WTC11 (cell line): ENCODE measurements at regions not wholly inside any gene's neighbourhood (a gene's known extent, or its start where the extent isn't known, plus 50 kb on each side); places are given as distances from the start of the nearest gene placed in this dataset.

Source experiments
- ATAC-seq: fragments of 200-7000 bp; cut with Tn5 transposase; 2 replicates; pipeline ENCODE4 v1.10.0; 2021; ENCODE audit warnings: mild to moderate bottlenecking, moderate library complexity
- CTCF ChIA-PET: fragments of 300-600 bp; sonication (Branson Sonifier 250); formaldehyde crosslinking; loops from one replicate; lab custom pipeline; 2021; ENCODE audit warnings: antibody characterized with exemption; lab: Charles Lee
- POLR2A ChIA-PET: fragments of 350-600 bp; sonication (Branson Sonifier 250); formaldehyde crosslinking; loops from one replicate; lab custom pipeline; 2021; ENCODE audit warnings: antibody characterized with exemption; lab: Charles Lee
- DNase-seq: peaks from one replicate; pipeline ENCODE4 v3.0.0; 2021; ENCODE audit warnings: low spot score
- H3K27ac Mint-ChIP-seq: 2 replicates; pipeline ENCODE4 v1.8.0; 2021; ENCODE audit warnings: mixed read lengths
- H3K27me3 Mint-ChIP-seq: 2 replicates; pipeline ENCODE4 v1.8.0; 2021; ENCODE audit warnings: low read depth, mild to moderate bottlenecking, moderate library complexity, mixed read lengths
- H3K36me3 Mint-ChIP-seq: 2 replicates; pipeline ENCODE4 v1.8.0; 2021; ENCODE audit warnings: mixed read lengths
- H3K4me1 Mint-ChIP-seq: 2 replicates; pipeline ENCODE4 v1.8.0; 2022; ENCODE audit warnings: mixed read lengths
- H3K4me3 Mint-ChIP-seq: 2 replicates; pipeline ENCODE4 v1.8.0; 2021; ENCODE audit warnings: mild to moderate bottlenecking, moderate library complexity, mixed read lengths
- H3K9me3 Mint-ChIP-seq: 2 replicates; pipeline ENCODE4 v1.8.0; 2021; ENCODE audit warnings: mixed read lengths
- FOXJ3 ChIP-seq: sonication (generic); formaldehyde crosslinking; IDR thresholded peaks from 2 replicates; pipeline ENCODE4 v1.9.0; 2021; ENCODE audit warnings: missing genetic modification reagents, mild to moderate bottlenecking, borderline replicate concordance
- KAT7 ChIP-seq: sonication (generic); formaldehyde crosslinking; IDR thresholded peaks from 2 replicates; pipeline ENCODE4 v1.8.1; 2023; ENCODE audit warnings: missing genetic modification reagents, mild to moderate bottlenecking, borderline replicate concordance
- MXD4 ChIP-seq: fragments of 250-450 bp; sonication (Bioruptor Pico); IDR thresholded peaks from 2 replicates; pipeline ENCODE4 v1.8.0; 2021; ENCODE audit warnings: mild to moderate bottlenecking, moderate library complexity, borderline replicate concordance
- NFE2L1 ChIP-seq: sonication (generic); formaldehyde crosslinking; IDR thresholded peaks from 2 replicates; pipeline ENCODE4 v1.8.1; 2023; ENCODE audit warnings: missing genetic modification reagents
- PRRX2 ChIP-seq: fragments of 250-450 bp; sonication (Bioruptor Pico); IDR thresholded peaks from 2 replicates; pipeline ENCODE4 v1.8.0; 2021; ENCODE audit warnings: mild to moderate bottlenecking
- RELA ChIP-seq: sonication (generic); formaldehyde crosslinking; IDR thresholded peaks from 2 replicates; pipeline ENCODE4 v1.8.1; 2022; ENCODE audit warnings: missing genetic modification reagents, mild to moderate bottlenecking, borderline replicate concordance
- SMAD4 ChIP-seq: sonication (generic); formaldehyde crosslinking; IDR thresholded peaks from 2 replicates; pipeline ENCODE4 v1.8.0; 2022; ENCODE audit warnings: mild to moderate bottlenecking, missing genetic modification reagents
- TEAD4 ChIP-seq: sonication (generic); formaldehyde crosslinking; IDR thresholded peaks from 2 replicates; pipeline ENCODE4 v1.8.0; 2022; ENCODE audit warnings: mild to moderate bottlenecking, missing genetic modification reagents
- ZNF121 ChIP-seq: sonication (generic); formaldehyde crosslinking; IDR thresholded peaks from 2 replicates; pipeline ENCODE4 v1.8.0; 2023; ENCODE audit warnings: missing genetic modification reagents
- ZNF138 ChIP-seq: sonication (generic); formaldehyde crosslinking; conservative IDR thresholded peaks from 2 replicates; pipeline ENCODE4 v1.8.1; 2022; ENCODE audit warnings: mild to moderate bottlenecking, moderate library complexity, missing genetic modification reagents
- ZNF396 ChIP-seq: fragments of 250-450 bp; sonication (Bioruptor Pico); IDR thresholded peaks from 2 replicates; pipeline ENCODE4 v1.8.0; 2021; ENCODE audit warnings: mild to moderate bottlenecking, moderate library complexity, borderline replicate concordance
- ZNF416 ChIP-seq: fragments of 250-450 bp; sonication (Bioruptor Pico); IDR thresholded peaks from 2 replicates; pipeline ENCODE4 v1.9.0; 2021; ENCODE audit warnings: mild to moderate bottlenecking, inconsistent platforms
- ZNF423 ChIP-seq: fragments of 250-450 bp; sonication (Bioruptor Pico); IDR thresholded peaks from 2 replicates; pipeline ENCODE4 v2.1.2; 2022; ENCODE audit warnings: mild to moderate bottlenecking, moderate library complexity
- ZNF671 ChIP-seq: fragments of 250-450 bp; sonication (Bioruptor Pico); IDR thresholded peaks from 2 replicates; pipeline ENCODE4 v1.8.0; 2021; ENCODE audit warnings: mild to moderate bottlenecking
- TF ChIP-seq, protein P1 (sequence below): sonication (generic); formaldehyde crosslinking; IDR thresholded peaks from 2 replicates; pipeline ENCODE4 v1.8.1; 2023; ENCODE audit warnings: mild to moderate bottlenecking, moderate library complexity, missing genetic modification reagents
- TF ChIP-seq, protein P2 (sequence below): fragments of 250-450 bp; sonication (Bioruptor Pico); IDR thresholded peaks from 2 replicates; pipeline ENCODE4 v1.9.0; 2021; ENCODE audit warnings: mild to moderate bottlenecking
- TF ChIP-seq, protein P3 (sequence below): sonication (generic); formaldehyde crosslinking; IDR thresholded peaks from 2 replicates; pipeline ENCODE4 v1.8.1; 2023; ENCODE audit warnings: mild to moderate bottlenecking, missing genetic modification reagents, moderate library complexity
- TF ChIP-seq, protein P4 (sequence below): sonication (generic); formaldehyde crosslinking; IDR thresholded peaks from 2 replicates; pipeline ENCODE4 v1.8.1; 2022; ENCODE audit warnings: mild to moderate bottlenecking, missing genetic modification reagents, moderate library complexity, borderline replicate concordance
- TF ChIP-seq, protein P5 (sequence below): sonication (generic); formaldehyde crosslinking; IDR thresholded peaks from 2 replicates; pipeline ENCODE4 v1.8.0; 2022; ENCODE audit warnings: mild to moderate bottlenecking, missing genetic modification reagents

DNA sequence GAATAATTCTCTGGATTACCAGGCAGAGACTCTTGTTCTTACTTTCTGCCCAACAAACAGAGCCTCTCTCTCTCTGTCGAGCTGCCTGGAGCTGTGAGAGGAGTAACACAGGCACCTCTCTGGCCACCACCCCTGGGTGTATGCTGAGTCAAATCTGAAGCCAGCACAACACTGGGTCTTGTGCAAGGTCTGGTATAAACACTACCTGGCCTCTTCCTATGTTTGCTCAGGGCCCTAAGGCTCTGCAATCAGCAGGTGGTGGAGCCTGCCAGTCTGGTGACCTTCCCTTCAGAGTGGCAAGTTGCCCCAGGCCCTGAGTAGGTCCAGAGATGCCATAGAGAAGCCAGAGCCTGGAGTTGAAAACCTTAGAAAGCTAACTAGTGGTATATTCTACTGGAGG, 139.9 kb downstream of the CPXCR1 start:
- H3K9me3 Mint-ChIP-seq = no peaks in the 10 kb centered on the region
- no peak overlapping the region for H3K27ac Mint-ChIP-seq
- H3K27me3 Mint-ChIP-seq = no peaks in the 10 kb centered on the region
- H3K4me1 Mint-ChIP-seq = no peaks in the 10 kb centered on the region
- H3K4me3 Mint-ChIP-seq = no peak overlapping the region
- POLR2A ChIA-PET = no interaction called here
- TF ChIP-seq FOXJ3 (CRISPR knock-in tag) (no peak), TEAD4 (CRISPR knock-in tag) (no peak), ZNF671 (no peak)
- CTCF ChIA-PET = no interaction called here
- no peak for DNase-seq
- ATAC-seq = no peak
- no peaks in the 10 kb centered on the region for H3K36me3 Mint-ChIP-seq

DNA sequence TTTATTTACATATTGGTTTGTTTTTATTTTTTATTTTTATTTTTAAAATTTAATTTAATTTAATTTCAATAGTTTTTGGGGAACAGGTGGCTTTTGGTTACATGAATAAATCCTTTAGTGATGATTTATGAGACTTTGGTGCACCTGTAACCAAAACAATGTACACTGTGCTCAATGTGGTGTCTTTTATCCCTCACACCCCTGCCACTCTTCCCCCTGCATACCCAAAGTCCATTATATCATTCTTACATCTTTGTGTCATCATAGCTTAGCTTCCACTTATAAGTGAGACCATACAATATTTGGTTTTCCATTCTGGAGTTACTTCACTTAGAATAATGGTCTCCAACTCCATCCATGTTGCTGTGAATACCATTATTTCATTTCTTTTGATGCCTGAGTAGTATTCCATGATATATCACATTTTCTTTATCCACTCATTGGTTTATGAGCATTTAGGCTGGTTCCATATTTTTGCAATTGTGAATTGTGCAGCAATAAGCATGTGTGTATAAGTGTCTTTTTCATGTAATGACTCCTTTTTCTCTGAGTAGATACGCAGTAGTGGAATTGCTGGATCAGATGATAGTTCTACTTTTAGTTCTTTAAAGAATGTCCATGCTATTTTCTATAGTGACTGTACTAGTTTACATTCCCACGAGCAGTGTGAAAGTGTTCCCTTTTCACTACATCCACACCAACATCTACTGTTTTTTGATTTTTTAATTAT, 157.1 kb downstream of the CPXCR1 start:
- no peaks in the 10 kb centered on the region for H3K4me1 Mint-ChIP-seq
- ChIA-PET POLR2A (no interaction called here), CTCF (no interaction called here)
- TF ChIP-seq ZNF121 (CRISPR knock-in tag) (no peak), ZNF138 (CRISPR knock-in tag) (no peak), MXD4 (CRISPR knock-in tag) (no peak), RELA (no peak), ZNF416 (CRISPR knock-in tag) (no peak), NFE2L1 (CRISPR knock-in tag) (no peak), SMAD4 (CRISPR knock-in tag) (no peak)
- TF ChIP-seq, protein P1, sequence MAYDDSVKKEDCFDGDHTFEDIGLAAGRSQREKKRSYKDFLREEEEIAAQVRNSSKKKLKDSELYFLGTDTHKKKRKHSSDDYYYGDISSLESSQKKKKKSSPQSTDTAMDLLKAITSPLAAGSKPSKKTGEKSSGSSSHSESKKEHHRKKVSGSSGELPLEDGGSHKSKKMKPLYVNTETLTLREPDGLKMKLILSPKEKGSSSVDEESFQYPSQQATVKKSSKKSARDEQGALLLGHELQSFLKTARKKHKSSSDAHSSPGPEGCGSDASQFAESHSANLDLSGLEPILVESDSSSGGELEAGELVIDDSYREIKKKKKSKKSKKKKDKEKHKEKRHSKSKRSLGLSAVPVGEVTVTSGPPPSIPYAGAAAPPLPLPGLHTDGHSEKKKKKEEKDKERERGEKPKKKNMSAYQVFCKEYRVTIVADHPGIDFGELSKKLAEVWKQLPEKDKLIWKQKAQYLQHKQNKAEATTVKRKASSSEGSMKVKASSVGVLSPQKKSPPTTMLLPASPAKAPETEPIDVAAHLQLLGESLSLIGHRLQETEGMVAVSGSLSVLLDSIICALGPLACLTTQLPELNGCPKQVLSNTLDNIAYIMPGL (CRISPR knock-in tag) = no peak
- TF ChIP-seq, protein P2, sequence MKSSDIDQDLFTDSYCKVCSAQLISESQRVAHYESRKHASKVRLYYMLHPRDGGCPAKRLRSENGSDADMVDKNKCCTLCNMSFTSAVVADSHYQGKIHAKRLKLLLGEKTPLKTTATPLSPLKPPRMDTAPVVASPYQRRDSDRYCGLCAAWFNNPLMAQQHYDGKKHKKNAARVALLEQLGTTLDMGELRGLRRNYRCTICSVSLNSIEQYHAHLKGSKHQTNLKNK = no peak
- TF ChIP-seq, protein P3, sequence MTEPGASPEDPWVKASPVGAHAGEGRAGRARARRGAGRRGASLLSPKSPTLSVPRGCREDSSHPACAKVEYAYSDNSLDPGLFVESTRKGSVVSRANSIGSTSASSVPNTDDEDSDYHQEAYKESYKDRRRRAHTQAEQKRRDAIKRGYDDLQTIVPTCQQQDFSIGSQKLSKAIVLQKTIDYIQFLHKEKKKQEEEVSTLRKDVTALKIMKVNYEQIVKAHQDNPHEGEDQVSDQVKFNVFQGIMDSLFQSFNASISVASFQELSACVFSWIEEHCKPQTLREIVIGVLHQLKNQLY (CRISPR knock-in tag) = no peak
- no peak overlapping the region for H3K4me3 Mint-ChIP-seq
- peaks cover 13% of the 10 kb centered on the region for H3K9me3 Mint-ChIP-seq
- H3K27me3 Mint-ChIP-seq = no peaks in the 10 kb centered on the region
- ATAC-seq = no peak
- no peak for DNase-seq
- peaks cover 2% of the 10 kb centered on the region for H3K36me3 Mint-ChIP-seq
- no peak overlapping the region for H3K27ac Mint-ChIP-seq

DNA sequence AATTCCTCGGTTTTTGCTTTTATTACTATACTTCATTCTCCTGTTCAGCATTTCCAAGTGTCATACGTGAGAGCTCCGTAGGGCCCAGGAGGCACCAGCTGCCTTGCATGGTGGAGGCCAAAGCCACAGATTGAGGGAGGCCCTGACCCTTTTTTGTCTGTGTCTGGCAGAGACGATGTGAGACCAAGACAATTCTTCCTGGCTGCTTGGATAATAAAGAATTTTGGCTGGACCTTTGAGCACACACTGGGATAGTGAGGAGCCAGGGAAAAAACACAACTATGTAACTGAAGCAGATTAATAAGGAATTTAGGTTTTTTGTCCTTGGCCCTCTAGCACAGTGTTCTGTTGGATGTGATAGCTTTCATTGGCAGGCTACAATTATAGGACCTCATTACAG, 161.0 kb downstream of the CPXCR1 start:
- no peak for ATAC-seq
- Mint-ChIP-seq H3K4me1 (no peaks in the 10 kb centered on the region), H3K27me3 (no peaks in the 10 kb centered on the region)

More for the DNA sequence above, 161.0 kb downstream of the CPXCR1 start:
- ChIA-PET POLR2A (no interaction called here), CTCF (no interaction called here)
- Mint-ChIP-seq H3K36me3 (peaks cover 2% of the 10 kb centered on the region), H3K27ac (no peak overlapping the region), H3K9me3 (peaks cover 7% of the 10 kb centered on the region), H3K4me3 (no peak overlapping the region)
- no peak for DNase-seq
- TF ChIP-seq ZNF396 (CRISPR knock-in tag) = no peak
- TF ChIP-seq, protein P4, sequence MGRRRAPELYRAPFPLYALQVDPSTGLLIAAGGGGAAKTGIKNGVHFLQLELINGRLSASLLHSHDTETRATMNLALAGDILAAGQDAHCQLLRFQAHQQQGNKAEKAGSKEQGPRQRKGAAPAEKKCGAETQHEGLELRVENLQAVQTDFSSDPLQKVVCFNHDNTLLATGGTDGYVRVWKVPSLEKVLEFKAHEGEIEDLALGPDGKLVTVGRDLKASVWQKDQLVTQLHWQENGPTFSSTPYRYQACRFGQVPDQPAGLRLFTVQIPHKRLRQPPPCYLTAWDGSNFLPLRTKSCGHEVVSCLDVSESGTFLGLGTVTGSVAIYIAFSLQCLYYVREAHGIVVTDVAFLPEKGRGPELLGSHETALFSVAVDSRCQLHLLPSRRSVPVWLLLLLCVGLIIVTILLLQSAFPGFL (CRISPR knock-in tag) = no peak
- no peak for TF ChIP-seq KAT7 (CRISPR knock-in tag)
- TF ChIP-seq, protein P5, sequence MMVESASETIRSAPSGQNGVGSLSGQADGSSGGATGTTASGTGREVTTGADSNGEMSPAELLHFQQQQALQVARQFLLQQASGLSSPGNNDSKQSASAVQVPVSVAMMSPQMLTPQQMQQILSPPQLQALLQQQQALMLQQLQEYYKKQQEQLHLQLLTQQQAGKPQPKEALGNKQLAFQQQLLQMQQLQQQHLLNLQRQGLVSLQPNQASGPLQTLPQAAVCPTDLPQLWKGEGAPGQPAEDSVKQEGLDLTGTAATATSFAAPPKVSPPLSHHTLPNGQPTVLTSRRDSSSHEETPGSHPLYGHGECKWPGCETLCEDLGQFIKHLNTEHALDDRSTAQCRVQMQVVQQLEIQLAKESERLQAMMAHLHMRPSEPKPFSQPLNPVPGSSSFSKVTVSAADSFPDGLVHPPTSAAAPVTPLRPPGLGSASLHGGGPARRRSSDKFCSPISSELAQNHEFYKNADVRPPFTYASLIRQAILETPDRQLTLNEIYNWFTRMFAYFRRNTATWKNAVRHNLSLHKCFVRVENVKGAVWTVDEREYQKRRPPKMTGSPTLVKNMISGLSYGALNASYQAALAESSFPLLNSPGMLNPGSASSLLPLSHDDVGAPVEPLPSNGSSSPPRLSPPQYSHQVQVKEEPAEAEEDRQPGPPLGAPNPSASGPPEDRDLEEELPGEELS = no peak
- TF ChIP-seq ZNF423 (CRISPR knock-in tag) = no peak
- TF ChIP-seq PRRX2 = no peak
